ENCODE measurements at regions not wholly inside any gene's neighbourhood (a gene's known extent, or its start where the extent isn't known, plus 50 kb on each side); places are given as distances from the start of the nearest gene placed in this dataset.
"Not testable (repeated sequence)": the region's sequence is repeated elsewhere in the genome, so short reads cannot be mapped to it uniquely, and the experiment has no call there.

- no peak overlapping the region for H3K4me3 ChIP-seq
- no peaks in the 10 kb centered on the region for H3K4me1 ChIP-seq (replicated peaks)
- TF ChIP-seq POLR2A (IDR thresholded peaks at IDR 0.05) (no peak), POLR2AphosphoS5 (IDR thresholded peaks at IDR 0.05) (no peak)
- TF ChIP-seq, protein P1, sequence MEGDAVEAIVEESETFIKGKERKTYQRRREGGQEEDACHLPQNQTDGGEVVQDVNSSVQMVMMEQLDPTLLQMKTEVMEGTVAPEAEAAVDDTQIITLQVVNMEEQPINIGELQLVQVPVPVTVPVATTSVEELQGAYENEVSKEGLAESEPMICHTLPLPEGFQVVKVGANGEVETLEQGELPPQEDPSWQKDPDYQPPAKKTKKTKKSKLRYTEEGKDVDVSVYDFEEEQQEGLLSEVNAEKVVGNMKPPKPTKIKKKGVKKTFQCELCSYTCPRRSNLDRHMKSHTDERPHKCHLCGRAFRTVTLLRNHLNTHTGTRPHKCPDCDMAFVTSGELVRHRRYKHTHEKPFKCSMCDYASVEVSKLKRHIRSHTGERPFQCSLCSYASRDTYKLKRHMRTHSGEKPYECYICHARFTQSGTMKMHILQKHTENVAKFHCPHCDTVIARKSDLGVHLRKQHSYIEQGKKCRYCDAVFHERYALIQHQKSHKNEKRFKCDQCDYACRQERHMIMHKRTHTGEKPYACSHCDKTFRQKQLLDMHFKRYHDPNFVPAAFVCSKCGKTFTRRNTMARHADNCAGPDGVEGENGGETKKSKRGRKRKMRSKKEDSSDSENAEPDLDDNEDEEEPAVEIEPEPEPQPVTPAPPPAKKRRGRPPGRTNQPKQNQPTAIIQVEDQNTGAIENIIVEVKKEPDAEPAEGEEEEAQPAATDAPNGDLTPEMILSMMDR (IDR thresholded peaks at IDR 0.05), result no peak
- DNase-seq (ENCODE audit: low spot score), result no peak
- intact Hi-C loops (cut with DNase I), result no loop called here
- no peaks in the 10 kb centered on the region for H3K36me3 ChIP-seq
- 95% methylated on average over 1 of the region's 1 CpG for WGBS
- H3K9me3 ChIP-seq, result no peaks in the 10 kb centered on the region
- no peaks in the 10 kb centered on the region for H3K27me3 ChIP-seq (replicated peaks; ENCODE audit: insufficient read depth)
- H3K27ac ChIP-seq, result no peak overlapping the region
Measured at GRCh38 chr4:147246096-147246495, 234.8 kb upstream of the EDNRA start.

DNA sequence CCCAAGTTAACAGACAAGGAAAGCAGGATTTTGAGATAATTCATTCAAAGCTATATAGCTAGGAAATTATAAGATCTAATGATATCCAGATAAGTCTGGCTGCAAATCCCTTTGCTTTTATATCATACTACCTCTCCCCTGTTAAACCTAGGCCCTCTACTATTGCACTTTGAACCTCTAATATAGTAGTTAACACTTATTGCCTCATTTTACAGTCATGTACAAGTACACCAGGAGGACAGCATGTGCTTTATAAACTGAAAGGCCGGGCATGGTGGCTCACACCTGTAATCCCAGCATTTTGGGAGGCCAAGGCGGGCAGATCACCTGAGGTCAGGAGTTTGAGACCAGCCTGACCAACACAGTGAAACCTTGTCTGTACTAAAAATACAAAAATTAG is 234.4 kb upstream of the EDNRA start:
- 92% methylated on average over 2 of the region's 2 CpGs for WGBS
- not testable (repeated sequence) for H3K27me3 ChIP-seq (replicated peaks; ENCODE audit: insufficient read depth)

GRCh38 chr4:147247579-147247978 is 233.3 kb upstream of the EDNRA start:
- H3K9me3 ChIP-seq, result no peaks in the 10 kb centered on the region
- H3K4me1 ChIP-seq (replicated peaks), result no peaks in the 10 kb centered on the region
- intact Hi-C loops (cut with DNase I), result no loop called here
- 33% methylated on average over 2 of the region's 2 CpGs for WGBS
- TF ChIP-seq, protein P1 (IDR thresholded peaks at IDR 0.05), result no peak
- TF ChIP-seq POLR2A (IDR thresholded peaks at IDR 0.05), result no peak
- no peak for TF ChIP-seq POLR2AphosphoS5 (IDR thresholded peaks at IDR 0.05)
- no peaks in the 10 kb centered on the region for H3K36me3 ChIP-seq
- H3K27me3 ChIP-seq (replicated peaks; ENCODE audit: insufficient read depth), result no peaks in the 10 kb centered on the region
- no peak overlapping the region for H3K27ac ChIP-seq
- DNase-seq (ENCODE audit: low spot score), result no peak
- no peak overlapping the region for H3K4me3 ChIP-seq

More for the DNA sequence above, 234.4 kb upstream of the EDNRA start:
- H3K4me3 ChIP-seq; H3K4me1 ChIP-seq (replicated peaks); intact Hi-C loops (cut with DNase I); H3K27ac ChIP-seq; H3K9me3 ChIP-seq; H3K36me3 ChIP-seq; DNase-seq (ENCODE audit: low spot score): not testable (repeated sequence)

DNA sequence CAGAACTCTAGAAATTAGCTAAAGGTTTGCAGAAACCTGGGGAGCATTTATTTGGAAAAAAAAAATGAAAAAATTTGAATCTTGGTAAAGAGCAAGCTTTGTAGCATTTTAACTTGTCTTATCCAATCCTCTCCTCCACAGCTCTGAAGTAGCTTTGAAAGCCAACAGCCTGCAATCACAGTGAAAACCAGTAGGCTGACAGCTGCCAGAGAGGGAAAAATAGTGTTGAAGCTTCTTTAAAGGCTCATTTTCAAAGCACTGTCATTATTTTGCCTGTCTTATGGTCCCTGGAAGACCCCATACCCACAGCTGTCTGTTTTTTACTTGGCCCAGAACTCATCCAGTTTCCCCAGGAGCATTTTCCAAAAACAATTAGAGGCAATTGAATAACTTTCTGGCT is 230.8 kb upstream of the EDNRA start:
- Histone ChIP-seq H3K9me3 (no peaks in the 10 kb centered on the region), H3K4me1 (replicated peaks) (no peaks in the 10 kb centered on the region), H3K4me3 (no peak overlapping the region), H3K27ac (no peak overlapping the region), H3K27me3 (replicated peaks; ENCODE audit: insufficient read depth) (no peaks in the 10 kb centered on the region), H3K36me3 (no peaks in the 10 kb centered on the region)
- no peak for DNase-seq (ENCODE audit: low spot score)
- TF ChIP-seq, protein P1 (IDR thresholded peaks at IDR 0.05), result no peak
- no peak for TF ChIP-seq POLR2A (IDR thresholded peaks at IDR 0.05)
- TF ChIP-seq POLR2AphosphoS5 (IDR thresholded peaks at IDR 0.05), result no peak
- intact Hi-C loops (cut with DNase I), result no loop called here

GRCh38 chr4:147255268-147255667 is 225.6 kb upstream of the EDNRA start:
- intact Hi-C loops (cut with DNase I); H3K27ac ChIP-seq; H3K4me3 ChIP-seq; H3K27me3 ChIP-seq (replicated peaks; ENCODE audit: insufficient read depth); H3K4me1 ChIP-seq (replicated peaks); H3K9me3 ChIP-seq; H3K36me3 ChIP-seq; DNase-seq (ENCODE audit: low spot score): not testable (repeated sequence)
- WGBS, result 92% methylated on average over 11 of the region's 11 CpGs

DNA sequence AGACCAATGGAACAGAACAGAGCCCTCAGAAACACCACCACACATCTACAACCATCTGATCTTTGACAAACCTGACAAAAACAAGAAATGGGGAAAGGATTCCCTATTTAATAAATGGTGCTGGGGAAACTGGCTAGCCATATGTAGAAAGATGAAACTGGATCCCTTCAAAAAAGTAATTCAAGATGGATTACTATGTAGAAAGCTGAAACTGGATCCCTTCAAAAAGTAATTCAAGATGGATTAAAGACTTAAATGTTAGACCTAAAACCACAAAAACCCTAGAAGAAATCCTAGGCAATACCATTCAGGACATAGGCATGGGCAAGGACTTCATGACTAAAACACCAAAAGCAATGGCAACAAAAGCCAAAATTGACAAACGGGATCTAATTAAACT is 221.6 kb upstream of the EDNRA start:
- intact Hi-C loops (cut with DNase I); H3K27me3 ChIP-seq (replicated peaks; ENCODE audit: insufficient read depth); H3K9me3 ChIP-seq; H3K27ac ChIP-seq; H3K36me3 ChIP-seq; H3K4me1 ChIP-seq (replicated peaks); H3K4me3 ChIP-seq; DNase-seq (ENCODE audit: low spot score): not testable (repeated sequence)
- WGBS, result 93% methylated on average over 1 of the region's 1 CpG

Measured in prostate gland (tissue), 2 donors.